GM12878 (cell line): ENCODE measurements at regions not wholly inside any gene's neighbourhood (a gene's known extent, or its start where the extent isn't known, plus 50 kb on each side); places are given as distances from the start of the nearest gene placed in this dataset.

ENCODE experiments used
- ATAC-seq: fragments of 200-7000 bp; cut with Tn5 transposase; 3 replicates; pipeline ENCODE4 v1.9.1; 2020; ENCODE audit warnings: mild to moderate bottlenecking, moderate library complexity
- BruUV-seq: library from RNA; stranded (reverse); fragments of 400-500 nt; replicated peaks from 2 replicates; lab custom pipeline; 2021; lab: Mats Ljungman, UMichigan
- CTCF ChIA-PET: fragments of 300-600 bp; sonication (Branson Sonifier 250); formaldehyde crosslinking; extraction: SDS; loops from one replicate; lab custom pipeline; 2021; ENCODE audit warnings: inconsistent platforms; lab: Yijun Ruan, JAX
- POLR2A ChIA-PET: fragments of 350-600 bp; formaldehyde crosslinking; extraction: SDS; loops from one replicate; lab custom pipeline; 2021; ENCODE audit warnings: inconsistent platforms; lab: Charles Lee
- RAD21 ChIA-PET: fragments of 300-600 bp; sonication (Branson Sonifier 250); formaldehyde crosslinking; loops from one replicate; lab custom pipeline; 2023; ENCODE audit warnings: antibody characterized with exemption; ENCODE audit not compliant: unreplicated experiment; lab: Charles Lee
- SMC1A ChIA-PET: fragments of 300-600 bp; sonication (Branson Sonifier 250); formaldehyde crosslinking; loops from one replicate; lab custom pipeline; 2023; ENCODE audit not compliant: unreplicated experiment, uncharacterized antibody; lab: Charles Lee
- DNase-seq: peaks from one replicate; pipeline ENCODE4 v3.0.0-alpha.2; 2011; ENCODE audit warnings: low read depth, low spot score
- FAIRE-seq: peaks from 3 replicates; lab custom pipeline; 2011; peaks lifted over from hg19 to GRCh38; lab: Jason Lieb, UNC
- H2AFZ ChIP-seq: 2 replicates; pipeline ENCODE4 v1.6.0; 2011; ENCODE audit warnings: low read depth, low read length, control low read depth; ENCODE audit not compliant: control insufficient read depth
- H3K27ac ChIP-seq: 2 replicates; pipeline ENCODE4 v1.5.1; 2011; ENCODE audit warnings: control low read depth; ENCODE audit not compliant: control insufficient read depth, insufficient read depth
- H3K27me3 ChIP-seq, 2 experiments: replicated peaks in 1 of 2; 2 replicates each; pipeline versions ENCODE4 v1.6.0 to v1.6.1; 2011; ENCODE audit warnings: low read length in 1 of 2; ENCODE audit not compliant: control insufficient read depth in 2 of 2, insufficient read depth in 2 of 2
- H3K36me3 ChIP-seq, 2 experiments: 2 replicates each; pipeline ENCODE4 v1.5.1; 2011; ENCODE audit warnings: low read length in 1 of 2; ENCODE audit not compliant: control insufficient read depth in 2 of 2, insufficient read depth in 2 of 2
- H3K4me1 ChIP-seq: 2 replicates; pipeline ENCODE4 v1.6.1; 2011; ENCODE audit warnings: mild to moderate bottlenecking, low read length, moderate library complexity, mixed read lengths; ENCODE audit not compliant: control insufficient read depth, insufficient read depth
- H3K4me2 ChIP-seq: 2 replicates; pipeline ENCODE4 v1.6.0; 2011; ENCODE audit warnings: control low read depth; ENCODE audit not compliant: control insufficient read depth, insufficient read depth
- H3K4me3 ChIP-seq: fragments of 200-600 bp; sonication (generic); 2 replicates; pipeline ENCODE4 v1.5.1; 2016
- H3K79me2 ChIP-seq: 2 replicates; pipeline ENCODE4 v1.6.0; 2011; ENCODE audit warnings: low read length; ENCODE audit not compliant: control insufficient read depth, insufficient read depth
- H3K9ac ChIP-seq: 2 replicates; pipeline ENCODE4 v1.8.0; 2011; ENCODE audit warnings: low read length, control low read depth, mixed read lengths; ENCODE audit not compliant: control insufficient read depth, insufficient read depth
- H3K9me3 ChIP-seq: replicated peaks from 3 replicates; pipeline ENCODE4 v1.5.1; 2011; ENCODE audit warnings: mild to moderate bottlenecking, low read length; ENCODE audit not compliant: control insufficient read depth, insufficient read depth
- H4K20me1 ChIP-seq: 2 replicates; pipeline ENCODE4 v1.6.0; 2011; ENCODE audit not compliant: control insufficient read depth, insufficient read depth
- ATF3 ChIP-seq: IDR thresholded peaks from 2 replicates; pipeline ENCODE4 v1.6.1; 2011; ENCODE audit warnings: low read depth, mild to moderate bottlenecking, low read length, moderate library complexity, borderline replicate concordance; ENCODE audit errors: extremely low read depth
- BACH1 ChIP-seq: fragments of 450-650 bp; IDR thresholded peaks from 2 replicates; pipeline ENCODE4 v1.6.1; 2017; ENCODE audit warnings: mild to moderate bottlenecking, borderline replicate concordance
- CEBPB ChIP-seq, 2 experiments: fragments of 150-350 bp in 1 of 2; IDR thresholded peaks; 2 replicates each; pipeline ENCODE4 v1.6.1; 2012 to 2014; ENCODE audit warnings: low read depth in 2 of 2, low read length in 2 of 2, borderline replicate concordance in 1 of 2, inconsistent platforms in 1 of 2
- E2F4 ChIP-seq: IDR thresholded peaks from 2 replicates; pipeline ENCODE4 v1.6.1; 2012; ENCODE audit warnings: low read depth, low read length, improper control_type of control experiment
- ETV6 ChIP-seq, 2 experiments: fragments of 450-650 bp in 1 of 2; IDR thresholded peaks in 1 of 2; conservative IDR thresholded peaks in 1 of 2; 2 replicates each; pipeline ENCODE4 v1.6.1; 2014; ENCODE audit warnings: antibody characterized with exemption in 1 of 2, borderline replicate concordance in 1 of 2, low read depth in 1 of 2, mild to moderate bottlenecking in 1 of 2, moderate library complexity in 1 of 2
- FOS ChIP-seq: IDR thresholded peaks from 3 replicates; pipeline ENCODE4 v1.6.1; 2011; ENCODE audit warnings: borderline replicate concordance; ENCODE audit not compliant: insufficient read length; ENCODE audit errors: extremely low read depth
- GATAD2B ChIP-seq: fragments of 450-650 bp; conservative IDR thresholded peaks from 2 replicates; pipeline ENCODE4 v1.6.1; 2017; ENCODE audit warnings: low read depth, mild to moderate bottlenecking, moderate library complexity
- HCFC1 ChIP-seq: fragments of 150-350 bp; IDR thresholded peaks from 2 replicates; pipeline ENCODE4 v1.6.1; 2014; ENCODE audit warnings: low read length
- HDGF ChIP-seq: fragments of 450-650 bp; IDR thresholded peaks from 2 replicates; pipeline ENCODE4 v1.6.1; 2016; ENCODE audit warnings: antibody characterized with exemption
- IRF4 ChIP-seq: IDR thresholded peaks from 2 replicates; pipeline ENCODE4 v1.6.1; 2011; ENCODE audit warnings: low read depth, low read length
- MTA2 ChIP-seq: fragments of 450-650 bp; IDR thresholded peaks from 2 replicates; pipeline ENCODE4 v1.6.1; 2016; ENCODE audit warnings: low read depth, mild to moderate bottlenecking, moderate library complexity
- MTA3 ChIP-seq: IDR thresholded peaks from 2 replicates; pipeline ENCODE4 v1.6.1; 2012; ENCODE audit warnings: low read length, inconsistent platforms, borderline replicate concordance
- NFXL1 ChIP-seq: fragments of 450-650 bp; IDR thresholded peaks from 2 replicates; pipeline ENCODE4 v1.6.1; 2017; ENCODE audit warnings: antibody characterized with exemption, mild to moderate bottlenecking, borderline replicate concordance
- NFYB ChIP-seq: IDR thresholded peaks from 2 replicates; pipeline ENCODE4 v1.6.1; 2011; ENCODE audit warnings: low read depth, mild to moderate bottlenecking, low read length, improper control_type of control experiment, moderate library complexity; ENCODE audit not compliant: insufficient read depth
- POLR2AphosphoS5 ChIP-seq: IDR thresholded peaks from 2 replicates; pipeline ENCODE4 v1.6.1; 2011; ENCODE audit warnings: mild to moderate bottlenecking, low read length, inconsistent platforms
- SIN3A ChIP-seq: IDR thresholded peaks from 2 replicates; pipeline ENCODE4 v1.6.1; 2012; ENCODE audit warnings: low read depth, low read length, improper control_type of control experiment
- SREBF2 ChIP-seq: IDR thresholded peaks from 2 replicates; pipeline ENCODE4 v1.6.1; 2012; ENCODE audit warnings: mild to moderate bottlenecking, low read length
- TAF1 ChIP-seq: IDR thresholded peaks from 2 replicates; pipeline ENCODE4 v1.6.1; 2011; ENCODE audit warnings: mild to moderate bottlenecking, low read depth, low read length, borderline replicate concordance
- YBX1 ChIP-seq: fragments of 450-650 bp; IDR thresholded peaks from 2 replicates; pipeline ENCODE4 v1.6.1; 2016; ENCODE audit warnings: antibody characterized with exemption
- WGBS: methylation state at CpG from one replicate; pipeline ENCODE4 v1.1.6; 2016; ENCODE audit warnings: low lambda C conversion rate; ENCODE audit not compliant: insufficient replicate concordance, insufficient coverage; ENCODE audit errors: missing lambda C conversion rate; 5-methylcytosine and 5-hydroxymethylcytosine counted together
- in situ Hi-C: fragments of 300-500 bp; cut with MboI; formaldehyde crosslinking; loops from 9 replicates; pipeline ENCODE4 v1.14.3; 2018; ENCODE audit warnings: mixed read lengths
- intact Hi-C: fragments of 100-400 bp; cut with micrococcal nuclease; formaldehyde crosslinking; loops from one replicate; pipeline ENCODE4 v1.14.2; 2022; ENCODE audit not compliant: unreplicated experiment

GRCh38 chr9:96045811-96046210 lies 170.3 kb downstream of the ERCC6L2 start:
- 48% methylated on average over 5 of the region's 5 CpGs for WGBS
- H3K4me3 ChIP-seq: no peak overlapping the region
- intact Hi-C loops: no loop called here
- FAIRE-seq (no peak), ATAC-seq (no peak), DNase-seq (no peak)
- no peak overlapping the region for H3K4me2 ChIP-seq
- H2AFZ ChIP-seq: no peak overlapping the region
- H3K9me3 ChIP-seq: no peaks in the 10 kb centered on the region; the same call in 2 of the 3 replicates
- in situ Hi-C loops: no loop called here
- no peaks in the 10 kb centered on the region for H3K4me1 ChIP-seq
- no TSS peak for BruUV-seq
- TF ChIP-seq NFXL1 (no peak), ATF3 (no peak), TAF1 (no peak), NFYB (no peak), POLR2AphosphoS5 (no peak), MTA3 (no peak), MTA2 (no peak), SREBF2 (no peak), BACH1 (no peak), ETV6 (conservative IDR thresholded peaks at IDR 0.05 in 1 of 2, IDR thresholded peaks at IDR 0.05 in 1 of 2; ENCODE audit: borderline replicate concordance in 1 of 2, low read depth in 1 of 2) (no peak), HDGF (no peak), GATAD2B (no peak), HCFC1 (no peak), YBX1 (no peak), CEBPB (IDR thresholded peaks at IDR 0.05; ENCODE audit: borderline replicate concordance in 1 of 2, low read depth in 2 of 2, low read length in 2 of 2) (no peak), IRF4 (no peak), SIN3A (no peak), E2F4 (no peak), FOS (no peak)
- no peak overlapping the region for H3K9ac ChIP-seq
- no peaks in the 10 kb centered on the region for H3K36me3 ChIP-seq
- POLR2A ChIA-PET: no interaction called here
- H3K79me2 ChIP-seq: no peaks in the 10 kb centered on the region
- no peak overlapping the region for H3K27ac ChIP-seq
- RAD21 ChIA-PET: no interaction called here
- SMC1A ChIA-PET: interaction anchor here (0.7 kb wide), 1 partner anchor 1530 kb away, joined by 3 read pairs; no protein-coding TSS in a partner anchor
- CTCF ChIA-PET: no interaction called here
- H4K20me1 ChIP-seq: no peaks in the 10 kb centered on the region
- H3K27me3 ChIP-seq: peaks cover 0 to 1% of the 10 kb centered on the region in 2 experiments; a peak in 1 of 4 replicates
